ENCODE measurements at regions not wholly inside any gene's neighbourhood (a gene's known extent, or its start where the extent isn't known, plus 50 kb on each side); places are given as distances from the start of the nearest gene placed in this dataset.

DNA sequence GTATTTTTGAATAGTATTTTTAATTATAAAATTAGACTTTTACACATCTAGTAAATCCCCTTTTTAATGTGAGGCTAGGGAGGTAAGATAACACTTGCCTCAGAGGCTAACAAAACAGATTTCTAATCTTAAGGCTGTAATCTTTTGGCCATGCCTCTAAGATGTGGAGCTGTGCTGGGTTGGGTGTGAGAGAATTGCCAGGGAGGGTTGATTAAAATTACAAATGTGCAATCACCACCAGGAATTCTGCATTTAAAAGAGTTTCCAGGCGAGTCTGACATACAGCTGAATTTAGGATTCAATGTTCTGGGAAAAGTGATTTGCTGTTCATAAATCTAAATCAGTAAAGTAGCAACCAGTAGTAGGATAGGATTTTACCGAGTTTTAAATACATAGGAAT is 73.3 kb downstream of the NUDT12 start:
- intact Hi-C loops (cut with DNase I): no loop called here
- H3K4me3 ChIP-seq: no peak overlapping the region
- no peaks in the 10 kb centered on the region for H3K36me3 ChIP-seq
- no peak for DNase-seq (ENCODE audit: low spot score)
- TF ChIP-seq POLR2AphosphoS5 (IDR thresholded peaks at IDR 0.05) (no peak), POLR2A (IDR thresholded peaks at IDR 0.05) (no peak)
- TF ChIP-seq, protein P1, sequence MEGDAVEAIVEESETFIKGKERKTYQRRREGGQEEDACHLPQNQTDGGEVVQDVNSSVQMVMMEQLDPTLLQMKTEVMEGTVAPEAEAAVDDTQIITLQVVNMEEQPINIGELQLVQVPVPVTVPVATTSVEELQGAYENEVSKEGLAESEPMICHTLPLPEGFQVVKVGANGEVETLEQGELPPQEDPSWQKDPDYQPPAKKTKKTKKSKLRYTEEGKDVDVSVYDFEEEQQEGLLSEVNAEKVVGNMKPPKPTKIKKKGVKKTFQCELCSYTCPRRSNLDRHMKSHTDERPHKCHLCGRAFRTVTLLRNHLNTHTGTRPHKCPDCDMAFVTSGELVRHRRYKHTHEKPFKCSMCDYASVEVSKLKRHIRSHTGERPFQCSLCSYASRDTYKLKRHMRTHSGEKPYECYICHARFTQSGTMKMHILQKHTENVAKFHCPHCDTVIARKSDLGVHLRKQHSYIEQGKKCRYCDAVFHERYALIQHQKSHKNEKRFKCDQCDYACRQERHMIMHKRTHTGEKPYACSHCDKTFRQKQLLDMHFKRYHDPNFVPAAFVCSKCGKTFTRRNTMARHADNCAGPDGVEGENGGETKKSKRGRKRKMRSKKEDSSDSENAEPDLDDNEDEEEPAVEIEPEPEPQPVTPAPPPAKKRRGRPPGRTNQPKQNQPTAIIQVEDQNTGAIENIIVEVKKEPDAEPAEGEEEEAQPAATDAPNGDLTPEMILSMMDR (IDR thresholded peaks at IDR 0.05): no peak
- no peaks in the 10 kb centered on the region for H3K9me3 ChIP-seq
- no peaks in the 10 kb centered on the region for H3K4me1 ChIP-seq (replicated peaks)
- H3K27ac ChIP-seq: no peak overlapping the region
- 73% methylated on average over 2 of the region's 2 CpGs for WGBS
- no peaks in the 10 kb centered on the region for H3K27me3 ChIP-seq (replicated peaks; ENCODE audit: insufficient read depth)

DNA sequence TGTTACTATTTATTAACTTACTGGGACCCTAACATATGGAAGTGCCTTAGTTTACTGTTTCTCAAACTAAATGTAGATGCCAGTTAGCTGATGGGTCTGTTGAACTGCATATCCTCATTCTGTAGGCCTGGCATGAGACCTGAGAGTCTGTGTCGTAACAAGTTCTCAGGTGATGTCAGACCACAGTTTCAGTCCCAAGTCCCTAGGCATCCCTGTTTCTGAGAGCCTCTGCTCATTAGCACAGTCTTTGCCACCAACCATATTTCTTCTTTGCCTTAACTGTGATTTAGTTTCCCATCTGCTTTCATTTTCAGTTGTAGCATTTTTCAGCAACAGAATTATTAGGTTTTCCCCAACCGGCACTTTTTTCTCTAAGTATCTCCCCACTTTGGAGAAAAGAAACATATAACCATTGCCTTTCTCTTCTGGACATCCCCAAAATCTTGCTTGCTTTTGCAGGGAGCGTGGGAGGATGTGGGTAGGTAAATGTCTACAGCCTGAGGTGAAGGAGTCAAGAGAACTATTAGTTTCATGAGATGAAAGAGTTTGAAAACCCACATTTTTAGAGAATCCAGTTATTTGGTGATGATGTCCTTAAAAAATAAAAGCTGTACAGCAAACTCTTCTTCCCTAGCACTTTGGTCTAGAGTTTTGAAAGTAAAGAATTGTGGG is 74.6 kb downstream of the NUDT12 start:
- Histone ChIP-seq H3K4me3 (no peak overlapping the region), H3K27me3 (replicated peaks; ENCODE audit: insufficient read depth) (no peaks in the 10 kb centered on the region), H3K36me3 (no peaks in the 10 kb centered on the region), H3K27ac (no peak overlapping the region), H3K4me1 (replicated peaks) (no peaks in the 10 kb centered on the region), H3K9me3 (no peaks in the 10 kb centered on the region)
- no peak for DNase-seq (ENCODE audit: low spot score)
- TF ChIP-seq POLR2AphosphoS5 (IDR thresholded peaks at IDR 0.05): no peak
- TF ChIP-seq, protein P1 (IDR thresholded peaks at IDR 0.05): no peak
- TF ChIP-seq POLR2A (IDR thresholded peaks at IDR 0.05): no peak
- intact Hi-C loops (cut with DNase I): no loop called here
- 82% methylated on average over 3 of the region's 3 CpGs for WGBS

DNA sequence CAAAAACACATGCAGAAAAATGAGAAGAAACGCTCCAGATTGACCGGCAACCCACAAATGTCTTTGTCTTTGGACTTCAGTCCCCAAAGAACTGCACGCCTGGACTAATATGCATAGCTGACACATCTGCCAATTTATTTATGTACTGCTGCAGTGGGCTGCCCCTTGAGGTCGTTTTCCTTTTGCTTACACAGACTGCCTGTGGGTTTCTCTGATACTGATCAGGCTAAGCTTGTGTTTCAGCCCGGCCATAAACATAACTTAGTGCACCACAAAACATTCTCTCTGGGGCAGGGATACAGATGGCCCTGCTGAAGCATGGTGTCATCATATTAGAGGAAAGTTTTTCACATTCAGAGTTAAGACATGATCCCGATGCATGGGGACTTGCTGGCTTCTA is 75.4 kb downstream of the NUDT12 start:
- intact Hi-C loops (cut with DNase I): no loop called here
- no peak overlapping the region for H3K27ac ChIP-seq
- no peaks in the 10 kb centered on the region for H3K4me1 ChIP-seq (replicated peaks)
- no peaks in the 10 kb centered on the region for H3K27me3 ChIP-seq (replicated peaks; ENCODE audit: insufficient read depth)
- 44% methylated on average over 6 of the region's 6 CpGs for WGBS
- no peaks in the 10 kb centered on the region for H3K36me3 ChIP-seq
- TF ChIP-seq POLR2AphosphoS5 (IDR thresholded peaks at IDR 0.05) (no peak), POLR2A (IDR thresholded peaks at IDR 0.05) (no peak)
- TF ChIP-seq, protein P1 (IDR thresholded peaks at IDR 0.05): no peak
- no peak for DNase-seq (ENCODE audit: low spot score)
- no peaks in the 10 kb centered on the region for H3K9me3 ChIP-seq
- no peak overlapping the region for H3K4me3 ChIP-seq

GRCh38 chr5:103486739-103487138 is 75.8 kb downstream of the NUDT12 start:
- 74% methylated on average over 5 of the region's 5 CpGs for WGBS
- Histone ChIP-seq H3K9me3 (no peaks in the 10 kb centered on the region), H3K27ac (no peak overlapping the region), H3K36me3 (no peaks in the 10 kb centered on the region), H3K4me3 (no peak overlapping the region), H3K4me1 (replicated peaks) (no peaks in the 10 kb centered on the region), H3K27me3 (replicated peaks; ENCODE audit: insufficient read depth) (no peaks in the 10 kb centered on the region)
- TF ChIP-seq POLR2A (IDR thresholded peaks at IDR 0.05) (no peak), POLR2AphosphoS5 (IDR thresholded peaks at IDR 0.05) (no peak)
- TF ChIP-seq, protein P1 (IDR thresholded peaks at IDR 0.05): no peak
- intact Hi-C loops (cut with DNase I): no loop called here
- DNase-seq (ENCODE audit: low spot score): no peak

GRCh38 chr5:103480246-103480645 is 82.3 kb downstream of the NUDT12 start:
- Histone ChIP-seq H3K4me1 (replicated peaks) (no peaks in the 10 kb centered on the region), H3K9me3 (no peaks in the 10 kb centered on the region), H3K4me3 (no peak overlapping the region), H3K27me3 (replicated peaks; ENCODE audit: insufficient read depth) (no peaks in the 10 kb centered on the region), H3K36me3 (no peaks in the 10 kb centered on the region), H3K27ac (no peak overlapping the region)
- intact Hi-C loops (cut with DNase I): no loop called here
- 62% methylated on average over 3 of the region's 3 CpGs for WGBS
- DNase-seq (ENCODE audit: low spot score): no peak
- TF ChIP-seq POLR2A (IDR thresholded peaks at IDR 0.05) (no peak), POLR2AphosphoS5 (IDR thresholded peaks at IDR 0.05) (no peak)
- TF ChIP-seq, protein P1 (IDR thresholded peaks at IDR 0.05): no peak

Data from prostate gland (tissue), 2 donors.